Stomach (tissue), 4 donors: ENCODE measurements at regions not wholly inside any gene's neighbourhood (a gene's known extent, or its start where the extent isn't known, plus 50 kb on each side); places are given as distances from the start of the nearest gene placed in this dataset.

Source experiments
- POLR2A ChIP-seq, 4 donors: fragments of 450-650 bp; IDR thresholded peaks; one replicate each; pipeline ENCODE4 v1.6.1; 2016; ENCODE audit warnings: antibody characterized with exemption in 4 of 4, control low read depth in 2 of 4, mild to moderate bottlenecking in 1 of 4, moderate library complexity in 1 of 4
- TF ChIP-seq, protein P1 (sequence below), 7 experiments: fragments of 450-650 bp in 4 of 7; fragments of 200-600 bp in 3 of 7; sonication (generic) in 3 of 7; IDR thresholded peaks; one replicate each; pipeline ENCODE4 v1.5.1; 2016 to 2019; ENCODE audit warnings: antibody characterized with exemption in 7 of 7, control low read depth in 2 of 7, mild to moderate bottlenecking in 1 of 7

DNA sequence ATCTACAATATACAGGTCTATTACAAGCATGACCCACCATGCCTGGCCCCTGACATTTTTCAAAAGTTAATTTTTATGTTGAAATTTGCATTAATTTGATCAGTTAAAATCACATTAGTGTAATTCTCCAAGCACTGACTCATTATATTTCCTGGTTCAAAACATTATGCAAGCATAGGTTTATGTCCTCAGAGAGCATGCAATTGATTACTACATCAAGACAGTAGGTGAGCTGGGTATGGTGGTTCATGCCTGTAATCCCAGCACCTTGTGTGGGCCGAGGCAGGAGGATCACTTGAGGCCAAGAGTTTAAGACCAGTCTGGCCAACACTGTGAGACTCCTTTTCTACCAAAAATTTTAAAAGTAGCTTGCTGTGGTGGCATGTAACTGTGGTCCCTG lies 248.8 kb upstream of the KLHL1 start:
- TF ChIP-seq, protein P1, sequence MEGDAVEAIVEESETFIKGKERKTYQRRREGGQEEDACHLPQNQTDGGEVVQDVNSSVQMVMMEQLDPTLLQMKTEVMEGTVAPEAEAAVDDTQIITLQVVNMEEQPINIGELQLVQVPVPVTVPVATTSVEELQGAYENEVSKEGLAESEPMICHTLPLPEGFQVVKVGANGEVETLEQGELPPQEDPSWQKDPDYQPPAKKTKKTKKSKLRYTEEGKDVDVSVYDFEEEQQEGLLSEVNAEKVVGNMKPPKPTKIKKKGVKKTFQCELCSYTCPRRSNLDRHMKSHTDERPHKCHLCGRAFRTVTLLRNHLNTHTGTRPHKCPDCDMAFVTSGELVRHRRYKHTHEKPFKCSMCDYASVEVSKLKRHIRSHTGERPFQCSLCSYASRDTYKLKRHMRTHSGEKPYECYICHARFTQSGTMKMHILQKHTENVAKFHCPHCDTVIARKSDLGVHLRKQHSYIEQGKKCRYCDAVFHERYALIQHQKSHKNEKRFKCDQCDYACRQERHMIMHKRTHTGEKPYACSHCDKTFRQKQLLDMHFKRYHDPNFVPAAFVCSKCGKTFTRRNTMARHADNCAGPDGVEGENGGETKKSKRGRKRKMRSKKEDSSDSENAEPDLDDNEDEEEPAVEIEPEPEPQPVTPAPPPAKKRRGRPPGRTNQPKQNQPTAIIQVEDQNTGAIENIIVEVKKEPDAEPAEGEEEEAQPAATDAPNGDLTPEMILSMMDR (IDR thresholded peaks at IDR 0.05) = no peak
- TF ChIP-seq POLR2A (IDR thresholded peaks at IDR 0.05) = no peak
